Gastrocnemius medialis (tissue), 4 donors: ENCODE measurements at regions not wholly inside any gene's neighbourhood (a gene's known extent, or its start where the extent isn't known, plus 50 kb on each side); places are given as distances from the start of the nearest gene placed in this dataset.

Experiments
- POLR2A ChIP-seq, 2 donors: fragments of 450-650 bp; IDR thresholded peaks; one replicate each; pipeline ENCODE4 v1.6.1; 2017; ENCODE audit warnings: antibody characterized with exemption in 2 of 2, mild to moderate bottlenecking in 2 of 2, moderate library complexity in 2 of 2
- TF ChIP-seq, protein P1 (sequence below), 5 experiments: fragments of 450-650 bp in 3 of 5; fragments of 200-600 bp in 2 of 5; sonication (generic) in 2 of 5; IDR thresholded peaks in 4 of 5; conservative IDR thresholded peaks in 1 of 5; 1 replicate in 4 of 5; 2 replicates in 1 of 5; pipeline ENCODE4 v1.5.1; 2016 to 2019; ENCODE audit warnings: antibody characterized with exemption in 5 of 5, mild to moderate bottlenecking in 3 of 5, moderate library complexity in 3 of 5

DNA sequence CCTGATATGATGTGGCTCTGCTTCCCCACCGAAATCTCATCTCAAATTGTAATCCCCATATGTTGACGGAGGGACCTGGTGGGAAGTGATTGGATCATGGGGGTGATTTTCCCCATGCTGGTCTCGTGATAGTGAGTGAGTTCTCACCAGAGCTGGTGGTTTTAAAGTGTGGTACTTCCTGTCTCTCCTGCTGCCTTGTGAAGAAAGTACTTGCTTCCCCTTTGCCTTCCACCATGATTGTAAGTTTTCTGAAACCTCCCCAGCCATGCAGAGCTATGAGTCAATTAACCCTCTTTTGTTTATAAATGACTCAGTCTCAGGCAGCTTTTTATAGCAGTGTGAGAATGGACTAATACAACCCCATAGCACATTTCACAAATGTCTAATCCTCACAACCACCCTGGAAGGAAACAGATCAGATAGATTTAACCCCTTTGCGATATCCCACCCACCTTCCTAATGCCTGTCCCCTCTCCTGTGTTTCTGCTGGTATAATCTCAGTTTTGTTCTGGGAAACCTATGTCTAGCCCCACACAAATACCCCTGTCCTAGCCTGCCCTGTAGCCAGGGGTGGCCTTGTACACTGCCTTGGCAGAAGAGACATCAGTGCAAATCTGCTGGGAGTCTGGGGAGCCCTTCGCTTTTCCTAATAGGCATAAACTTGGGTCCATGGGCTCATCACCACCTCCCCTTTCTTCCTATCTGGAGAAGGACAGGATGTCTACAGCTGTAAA lies 157.0 kb upstream of the RAI14 start:
- no peak for TF ChIP-seq POLR2A (IDR thresholded peaks at IDR 0.05)
- TF ChIP-seq, protein P1, sequence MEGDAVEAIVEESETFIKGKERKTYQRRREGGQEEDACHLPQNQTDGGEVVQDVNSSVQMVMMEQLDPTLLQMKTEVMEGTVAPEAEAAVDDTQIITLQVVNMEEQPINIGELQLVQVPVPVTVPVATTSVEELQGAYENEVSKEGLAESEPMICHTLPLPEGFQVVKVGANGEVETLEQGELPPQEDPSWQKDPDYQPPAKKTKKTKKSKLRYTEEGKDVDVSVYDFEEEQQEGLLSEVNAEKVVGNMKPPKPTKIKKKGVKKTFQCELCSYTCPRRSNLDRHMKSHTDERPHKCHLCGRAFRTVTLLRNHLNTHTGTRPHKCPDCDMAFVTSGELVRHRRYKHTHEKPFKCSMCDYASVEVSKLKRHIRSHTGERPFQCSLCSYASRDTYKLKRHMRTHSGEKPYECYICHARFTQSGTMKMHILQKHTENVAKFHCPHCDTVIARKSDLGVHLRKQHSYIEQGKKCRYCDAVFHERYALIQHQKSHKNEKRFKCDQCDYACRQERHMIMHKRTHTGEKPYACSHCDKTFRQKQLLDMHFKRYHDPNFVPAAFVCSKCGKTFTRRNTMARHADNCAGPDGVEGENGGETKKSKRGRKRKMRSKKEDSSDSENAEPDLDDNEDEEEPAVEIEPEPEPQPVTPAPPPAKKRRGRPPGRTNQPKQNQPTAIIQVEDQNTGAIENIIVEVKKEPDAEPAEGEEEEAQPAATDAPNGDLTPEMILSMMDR (IDR thresholded peaks at IDR 0.05 in 4 of 5, conservative IDR thresholded peaks at IDR 0.05 in 1 of 5): no peak
